Transverse colon (tissue), 4 donors: ENCODE measurements at regions not wholly inside any gene's neighbourhood (a gene's known extent, or its start where the extent isn't known, plus 50 kb on each side); places are given as distances from the start of the nearest gene placed in this dataset.
"Not testable (repeated sequence)": the region's sequence is repeated elsewhere in the genome, so short reads cannot be mapped to it uniquely, and the experiment has no call there.

Experiments used
- DNase-seq: peaks from one replicate; pipeline ENCODE4 v3.0.0-alpha.2; 2019
- H3K27ac ChIP-seq, 4 donors: fragments of 200-600 bp; sonication (generic); 2 replicates each; pipeline ENCODE4 v1.5.1; 2016 to 2018; ENCODE audit warnings: inconsistent platforms in 4 of 4
- H3K27me3 ChIP-seq: fragments of 200-600 bp; sonication (generic); 2 replicates; pipeline ENCODE4 v1.5.1; 2017; ENCODE audit warnings: inconsistent platforms
- H3K36me3 ChIP-seq, 4 donors: fragments of 200-600 bp; sonication (generic); 2 replicates each; pipeline ENCODE4 v1.5.1; 2017 to 2019; ENCODE audit warnings: inconsistent platforms in 4 of 4
- H3K4me1 ChIP-seq, 4 donors: fragments of 200-600 bp; sonication (generic); 2 replicates each; pipeline ENCODE4 v1.5.1; 2017 to 2020; ENCODE audit warnings: inconsistent platforms in 4 of 4
- H3K4me3 ChIP-seq, 4 donors: fragments of 200-600 bp; sonication (generic); 1 replicate in 1 of 4; 2 replicates in 3 of 4; pipeline versions ENCODE4 v1.5.1 to v1.6.1; 2017 to 2019; ENCODE audit warnings: inconsistent platforms in 4 of 4
- H3K9me3 ChIP-seq, 2 donors: fragments of 200-600 bp; sonication (generic); 2 replicates each; pipeline ENCODE4 v1.5.1; 2017 to 2019; ENCODE audit warnings: inconsistent platforms in 2 of 2
- CTCF ChIP-seq, 5 experiments: fragments of 200-600 bp in 3 of 5; fragments of 450-650 bp in 2 of 5; sonication (generic) in 3 of 5; IDR thresholded peaks; 1 replicate in 2 of 5; 2 replicates in 3 of 5; pipeline ENCODE4 v1.5.1; 2016 to 2017; ENCODE audit warnings: antibody characterized with exemption in 5 of 5, inconsistent platforms in 3 of 5, mild to moderate bottlenecking in 2 of 5, moderate library complexity in 1 of 5
- EP300 ChIP-seq: sonication (generic); formaldehyde crosslinking; IDR thresholded peaks from one replicate; pipeline ENCODE4 v1.6.1; 2017; ENCODE audit warnings: antibody characterized with exemption, low read depth
- POLR2A ChIP-seq: fragments of 450-650 bp; IDR thresholded peaks from one replicate; pipeline ENCODE4 v1.6.1; 2016; ENCODE audit warnings: antibody characterized with exemption, mild to moderate bottlenecking, moderate library complexity
- POLR2AphosphoS5 ChIP-seq, 3 donors: sonication (generic); formaldehyde crosslinking; IDR thresholded peaks; one replicate each; pipeline ENCODE4 v1.6.1; 2016; ENCODE audit warnings: antibody characterized with exemption in 3 of 3
- WGBS, 2 donors: methylation state at CpG; one replicate each; pipeline ENCODE4 v1.1.5; 2018; ENCODE audit warnings: low coverage in 1 of 2; 5-methylcytosine and 5-hydroxymethylcytosine counted together
- in situ Hi-C, 4 donors: fragments of 200-750 bp; cut with MboI; loops; one replicate each; pipeline versions ENCODE4 v1.15.0 to v1.15.1; 2017; ENCODE audit warnings: low sequenced_read_pairs in 3 of 4, low pct_ligation_motif_present in 1 of 4, low pct_unique_long_range_greater_than_20kb in 1 of 4
- intact Hi-C: fragments of 100-400 bp; cut with DNase I; formaldehyde crosslinking; loops from one replicate; pipeline ENCODE4 v1.15.1; 2023; ENCODE audit warnings: low total_unique reads

- Histone ChIP-seq H3K4me1 (no peaks in the 10 kb centered on the region), H3K27ac (no peak overlapping the region), H3K9me3 (no peaks in the 10 kb centered on the region), H3K36me3 (no peaks in the 10 kb centered on the region), H3K4me3 (no peak overlapping the region), H3K27me3 (no peaks in the 10 kb centered on the region)
- intact Hi-C loops (no loop called here), in situ Hi-C loops (no loop called here)
- WGBS, 2 donors = 88 to 91% methylated on average over 9 to 12 of the region's 12 CpGs
- TF ChIP-seq CTCF (IDR thresholded peaks at IDR 0.05) = no peak
- no peak for TF ChIP-seq POLR2A
- TF ChIP-seq POLR2AphosphoS5 (IDR thresholded peaks at IDR 0.05) = no peak
- TF ChIP-seq EP300 = no peak
- DNase-seq = no peak
Measured at GRCh38 chr4:135408109-135408508, 1206.5 kb upstream of the PABPC4L start.

- H3K4me3 ChIP-seq, H3K4me1 ChIP-seq, H3K27ac ChIP-seq, in situ Hi-C loops, H3K27me3 ChIP-seq, H3K9me3 ChIP-seq, intact Hi-C loops, H3K36me3 ChIP-seq, DNase-seq: not testable (repeated sequence)
- WGBS, 2 donors = 95 to 100% methylated on average over 5 to 14 of the region's 22 CpGs
Measured at GRCh38 chr4:135406597-135406996, 1205.0 kb upstream of the PABPC4L start.

GRCh38 chr4:135385830-135386581 is 1184.4 kb upstream of the PABPC4L start:
- H3K27me3 ChIP-seq = no peaks in the 10 kb centered on the region
- TF ChIP-seq CTCF (IDR thresholded peaks at IDR 0.05) (no peak), POLR2A (no peak), POLR2AphosphoS5 (IDR thresholded peaks at IDR 0.05) (no peak), EP300 (no peak)
- H3K36me3 ChIP-seq = no peaks in the 10 kb centered on the region
- intact Hi-C loops = no loop called here
- in situ Hi-C loops = no loop called here
- no peaks in the 10 kb centered on the region for H3K9me3 ChIP-seq
- WGBS, 2 donors = 79 to 82% methylated on average over 6 to 10 of the region's 10 CpGs
- no peak overlapping the region for H3K4me3 ChIP-seq
- no peak for DNase-seq
- H3K27ac ChIP-seq = no peak overlapping the region
- no peaks in the 10 kb centered on the region for H3K4me1 ChIP-seq

GRCh38 chr4:135383356-135384288 is 1182.0 kb upstream of the PABPC4L start:
- Histone ChIP-seq H3K4me1 (no peaks in the 10 kb centered on the region), H3K4me3 (no peak overlapping the region), H3K36me3 (no peaks in the 10 kb centered on the region), H3K27me3 (no peaks in the 10 kb centered on the region), H3K9me3 (no peaks in the 10 kb centered on the region), H3K27ac (no peak overlapping the region)
- TF ChIP-seq EP300 (no peak), POLR2AphosphoS5 (IDR thresholded peaks at IDR 0.05) (no peak), POLR2A (no peak), CTCF (IDR thresholded peaks at IDR 0.05) (no peak)
- DNase-seq = no peak
- WGBS, 2 donors = 52 to 63% methylated on average over 1 of the region's 1 CpG
- in situ Hi-C loops (no loop called here), intact Hi-C loops (no loop called here)
